A673 (cell line): ENCODE measurements at regions not wholly inside any gene's neighbourhood (a gene's known extent, or its start where the extent isn't known, plus 50 kb on each side); places are given as distances from the start of the nearest gene placed in this dataset.

Experiments
- CTCF ChIP-seq: fragments of 300-800, 200-600 bp; sonication (generic); conservative IDR thresholded peaks from 2 replicates; pipeline ENCODE4 v1.5.1; 2017; ENCODE audit warnings: low read depth, mild to moderate bottlenecking, antibody characterized with exemption, low read length, moderate library complexity, mixed read lengths
- EZH2 ChIP-seq: fragments of 200-600 bp; sonication (generic); IDR thresholded peaks from 2 replicates; pipeline ENCODE4 v1.6.1; 2017; ENCODE audit warnings: borderline replicate concordance, low read depth, mild to moderate bottlenecking, mixed read lengths, antibody characterized with exemption, low read length; ENCODE audit not compliant: poor library complexity, severe bottlenecking

- TF ChIP-seq EZH2 = no peak
- TF ChIP-seq CTCF = no peak
Measured at GRCh38 chr7:116614499-116615262, 57.3 kb upstream of the MET start.
